ENCODE measurements at regions not wholly inside any gene's neighbourhood (a gene's known extent, or its start where the extent isn't known, plus 50 kb on each side); places are given as distances from the start of the nearest gene placed in this dataset.

GRCh38 chr2:116717832-116718231 lies 1096.7 kb upstream of the DDX18 start:
- Mint-ChIP-seq H3K9me3 (ENCODE audit: low read depth) (peaks cover 9% of the 10 kb centered on the region), H3K36me3 (ENCODE audit: low read depth) (no peaks in the 10 kb centered on the region), H3K27ac (no peak overlapping the region), H3K4me1 (no peaks in the 10 kb centered on the region), H3K27me3 (no peaks in the 10 kb centered on the region), H3K4me3 (no peak overlapping the region)
- ATAC-seq (no peak), DNase-seq (no peak)
- intact Hi-C loops (cut with DNase I, micrococcal nuclease), result no loop called here
- ChIA-PET POLR2A (no interaction called here), CTCF (no interaction called here)

GRCh38 chr2:116718451-116718850 lies 1096.0 kb upstream of the DDX18 start:
- Mint-ChIP-seq H3K27me3 (no peaks in the 10 kb centered on the region), H3K4me3 (no peak overlapping the region), H3K27ac (no peak overlapping the region), H3K4me1 (no peaks in the 10 kb centered on the region), H3K36me3 (ENCODE audit: low read depth) (no peaks in the 10 kb centered on the region), H3K9me3 (ENCODE audit: low read depth) (peaks cover 9% of the 10 kb centered on the region)
- DNase-seq (no peak), ATAC-seq (no peak)
- CTCF ChIA-PET, result no interaction called here
- intact Hi-C loops (cut with DNase I, micrococcal nuclease), result no loop called here
- POLR2A ChIA-PET, result no interaction called here

- CTCF ChIA-PET, result no interaction called here
- intact Hi-C loops (cut with DNase I, micrococcal nuclease), result no loop called here
- H3K4me3 Mint-ChIP-seq, result no peak overlapping the region
- no peak for DNase-seq
- peaks cover 12% of the 10 kb centered on the region for H3K9me3 Mint-ChIP-seq (ENCODE audit: low read depth)
- no peaks in the 10 kb centered on the region for H3K36me3 Mint-ChIP-seq (ENCODE audit: low read depth)
- POLR2A ChIA-PET, result no interaction called here
- no peak for ATAC-seq
- no peak overlapping the region for H3K27ac Mint-ChIP-seq
- no peaks in the 10 kb centered on the region for H3K4me1 Mint-ChIP-seq
- H3K27me3 Mint-ChIP-seq, result no peaks in the 10 kb centered on the region
Measured at GRCh38 chr2:116719836-116720235, 1094.7 kb upstream of the DDX18 start.

GRCh38 chr2:116724550-116724949 lies 1089.9 kb upstream of the DDX18 start:
- Mint-ChIP-seq H3K4me3 (no peak overlapping the region), H3K27ac (no peak overlapping the region), H3K4me1 (no peaks in the 10 kb centered on the region), H3K9me3 (ENCODE audit: low read depth) (peaks cover 11% of the 10 kb centered on the region), H3K27me3 (no peaks in the 10 kb centered on the region), H3K36me3 (ENCODE audit: low read depth) (no peaks in the 10 kb centered on the region)
- ATAC-seq (no peak), DNase-seq (no peak)
- ChIA-PET POLR2A (no interaction called here), CTCF (no interaction called here)
- intact Hi-C loops (cut with DNase I, micrococcal nuclease), result no loop called here

GRCh38 chr2:116732322-116732721 lies 1082.2 kb upstream of the DDX18 start:
- Mint-ChIP-seq H3K4me3 (no peak overlapping the region), H3K9me3 (ENCODE audit: low read depth) (peaks cover 11% of the 10 kb centered on the region), H3K36me3 (ENCODE audit: low read depth) (no peaks in the 10 kb centered on the region), H3K27ac (no peak overlapping the region), H3K4me1 (no peaks in the 10 kb centered on the region), H3K27me3 (no peaks in the 10 kb centered on the region)
- ChIA-PET CTCF (no interaction called here), POLR2A (no interaction called here)
- intact Hi-C loops (cut with DNase I, micrococcal nuclease), result no loop called here
- DNase-seq (no peak), ATAC-seq (no peak)

GRCh38 chr2:116733699-116734098 lies 1080.8 kb upstream of the DDX18 start:
- H3K27me3 Mint-ChIP-seq, result no peaks in the 10 kb centered on the region
- POLR2A ChIA-PET, result no interaction called here
- intact Hi-C loops (cut with DNase I, micrococcal nuclease), result no loop called here
- no peak for DNase-seq
- no peak overlapping the region for H3K27ac Mint-ChIP-seq
- H3K4me3 Mint-ChIP-seq, result no peak overlapping the region
- peaks cover 11% of the 10 kb centered on the region for H3K9me3 Mint-ChIP-seq (ENCODE audit: low read depth)
- CTCF ChIA-PET, result no interaction called here
- no peak for ATAC-seq
- H3K36me3 Mint-ChIP-seq (ENCODE audit: low read depth), result no peaks in the 10 kb centered on the region
- H3K4me1 Mint-ChIP-seq, result no peaks in the 10 kb centered on the region

GRCh38 chr2:116737951-116738350 lies 1076.5 kb upstream of the DDX18 start:
- Mint-ChIP-seq H3K9me3 (ENCODE audit: low read depth) (peaks cover 3% of the 10 kb centered on the region), H3K27ac (no peak overlapping the region), H3K4me1 (no peaks in the 10 kb centered on the region), H3K36me3 (ENCODE audit: low read depth) (no peaks in the 10 kb centered on the region), H3K27me3 (no peaks in the 10 kb centered on the region), H3K4me3 (no peak overlapping the region)
- ATAC-seq (no peak), DNase-seq (no peak)
- intact Hi-C loops (cut with DNase I, micrococcal nuclease), result no loop called here
- ChIA-PET CTCF (no interaction called here), POLR2A (no interaction called here)

- intact Hi-C loops (cut with DNase I, micrococcal nuclease), result no loop called here
- peaks cover 2% of the 10 kb centered on the region for H3K9me3 Mint-ChIP-seq (ENCODE audit: low read depth)
- H3K4me1 Mint-ChIP-seq, result no peaks in the 10 kb centered on the region
- no peak overlapping the region for H3K27ac Mint-ChIP-seq
- ChIA-PET CTCF (no interaction called here), POLR2A (no interaction called here)
- H3K4me3 Mint-ChIP-seq, result no peak overlapping the region
- ATAC-seq, result no peak
- no peaks in the 10 kb centered on the region for H3K27me3 Mint-ChIP-seq
- no peak for DNase-seq
- no peaks in the 10 kb centered on the region for H3K36me3 Mint-ChIP-seq (ENCODE audit: low read depth)
Measured at GRCh38 chr2:116747103-116747502, 1067.4 kb upstream of the DDX18 start.

GRCh38 chr2:116749994-116750393 lies 1064.5 kb upstream of the DDX18 start:
- H3K27me3 Mint-ChIP-seq, result no peaks in the 10 kb centered on the region
- intact Hi-C loops (cut with DNase I, micrococcal nuclease), result no loop called here
- H3K4me1 Mint-ChIP-seq, result no peaks in the 10 kb centered on the region
- POLR2A ChIA-PET, result no interaction called here
- H3K36me3 Mint-ChIP-seq (ENCODE audit: low read depth), result no peaks in the 10 kb centered on the region
- CTCF ChIA-PET, result no interaction called here
- ATAC-seq (no peak), DNase-seq (no peak)
- no peak overlapping the region for H3K27ac Mint-ChIP-seq
- H3K9me3 Mint-ChIP-seq (ENCODE audit: low read depth), result peaks cover 2% of the 10 kb centered on the region
- H3K4me3 Mint-ChIP-seq, result no peak overlapping the region

- Mint-ChIP-seq H3K4me1 (no peaks in the 10 kb centered on the region), H3K27me3 (no peaks in the 10 kb centered on the region), H3K9me3 (ENCODE audit: low read depth) (peaks cover 2% of the 10 kb centered on the region), H3K4me3 (no peak overlapping the region), H3K27ac (no peak overlapping the region), H3K36me3 (ENCODE audit: low read depth) (no peaks in the 10 kb centered on the region)
- no peak for ATAC-seq
- ChIA-PET CTCF (no interaction called here), POLR2A (no interaction called here)
- DNase-seq, result no peak
- intact Hi-C loops (cut with DNase I, micrococcal nuclease), result no loop called here
Measured at GRCh38 chr2:116754381-116755101, 1060.0 kb upstream of the DDX18 start.

GRCh38 chr2:116761864-116762263 lies 1052.6 kb upstream of the DDX18 start:
- POLR2A ChIA-PET, result no interaction called here
- CTCF ChIA-PET, result no interaction called here
- Mint-ChIP-seq H3K4me1 (no peaks in the 10 kb centered on the region), H3K36me3 (ENCODE audit: low read depth) (no peaks in the 10 kb centered on the region), H3K27me3 (no peaks in the 10 kb centered on the region), H3K9me3 (ENCODE audit: low read depth) (peaks cover 4% of the 10 kb centered on the region), H3K27ac (no peak overlapping the region), H3K4me3 (no peak overlapping the region)
- intact Hi-C loops (cut with DNase I, micrococcal nuclease), result no loop called here
- DNase-seq (no peak), ATAC-seq (no peak)

GRCh38 chr2:116769514-116769913 lies 1045.0 kb upstream of the DDX18 start:
- H3K9me3 Mint-ChIP-seq (ENCODE audit: low read depth), result peaks cover 4% of the 10 kb centered on the region
- H3K4me3 Mint-ChIP-seq, result no peak overlapping the region
- ATAC-seq (no peak), DNase-seq (no peak)
- POLR2A ChIA-PET, result no interaction called here
- H3K27me3 Mint-ChIP-seq, result no peaks in the 10 kb centered on the region
- no peak overlapping the region for H3K27ac Mint-ChIP-seq
- intact Hi-C loops (cut with DNase I, micrococcal nuclease), result no loop called here
- no peaks in the 10 kb centered on the region for H3K4me1 Mint-ChIP-seq
- CTCF ChIA-PET, result no interaction called here
- no peaks in the 10 kb centered on the region for H3K36me3 Mint-ChIP-seq (ENCODE audit: low read depth)

- intact Hi-C loops (cut with DNase I, micrococcal nuclease), result no loop called here
- CTCF ChIA-PET, result no interaction called here
- H3K9me3 Mint-ChIP-seq (ENCODE audit: low read depth), result peaks cover 2% of the 10 kb centered on the region
- no peak overlapping the region for H3K27ac Mint-ChIP-seq
- DNase-seq (no peak), ATAC-seq (no peak)
- no peak overlapping the region for H3K4me3 Mint-ChIP-seq
- POLR2A ChIA-PET, result no interaction called here
- H3K36me3 Mint-ChIP-seq (ENCODE audit: low read depth), result no peaks in the 10 kb centered on the region
- no peaks in the 10 kb centered on the region for H3K27me3 Mint-ChIP-seq
- no peaks in the 10 kb centered on the region for H3K4me1 Mint-ChIP-seq
Measured at GRCh38 chr2:116776556-116776955, 1037.9 kb upstream of the DDX18 start.

All from activated CD4-positive, alpha-beta T cell treated with anti-CD3 and anti-CD28 coated beads for 36 hours (primary cell).